Epithelial cell of esophagus (primary cell): ENCODE measurements at regions not wholly inside any gene's neighbourhood (a gene's known extent, or its start where the extent isn't known, plus 50 kb on each side); places are given as distances from the start of the nearest gene placed in this dataset.
"Not testable (repeated sequence)": the region's sequence is repeated elsewhere in the genome, so short reads cannot be mapped to it uniquely, and the experiment has no call there.

Experiments used
- DNase-seq: peaks from one replicate; pipeline ENCODE4 v3.0.0; 2010; ENCODE audit warnings: low read depth
- H3K4me3 ChIP-seq: 2 replicates; pipeline ENCODE4 v1.5.1; 2011; ENCODE audit warnings: mild to moderate bottlenecking, low read length, control low read depth
- TF ChIP-seq, protein P1 (sequence below): IDR thresholded peaks from 2 replicates; pipeline ENCODE4 v1.5.1; 2011; ENCODE audit warnings: low read depth, mild to moderate bottlenecking, low read length, control low read depth, inconsistent platforms; ENCODE audit not compliant: insufficient read depth; ENCODE audit errors: missing control alignments

DNA sequence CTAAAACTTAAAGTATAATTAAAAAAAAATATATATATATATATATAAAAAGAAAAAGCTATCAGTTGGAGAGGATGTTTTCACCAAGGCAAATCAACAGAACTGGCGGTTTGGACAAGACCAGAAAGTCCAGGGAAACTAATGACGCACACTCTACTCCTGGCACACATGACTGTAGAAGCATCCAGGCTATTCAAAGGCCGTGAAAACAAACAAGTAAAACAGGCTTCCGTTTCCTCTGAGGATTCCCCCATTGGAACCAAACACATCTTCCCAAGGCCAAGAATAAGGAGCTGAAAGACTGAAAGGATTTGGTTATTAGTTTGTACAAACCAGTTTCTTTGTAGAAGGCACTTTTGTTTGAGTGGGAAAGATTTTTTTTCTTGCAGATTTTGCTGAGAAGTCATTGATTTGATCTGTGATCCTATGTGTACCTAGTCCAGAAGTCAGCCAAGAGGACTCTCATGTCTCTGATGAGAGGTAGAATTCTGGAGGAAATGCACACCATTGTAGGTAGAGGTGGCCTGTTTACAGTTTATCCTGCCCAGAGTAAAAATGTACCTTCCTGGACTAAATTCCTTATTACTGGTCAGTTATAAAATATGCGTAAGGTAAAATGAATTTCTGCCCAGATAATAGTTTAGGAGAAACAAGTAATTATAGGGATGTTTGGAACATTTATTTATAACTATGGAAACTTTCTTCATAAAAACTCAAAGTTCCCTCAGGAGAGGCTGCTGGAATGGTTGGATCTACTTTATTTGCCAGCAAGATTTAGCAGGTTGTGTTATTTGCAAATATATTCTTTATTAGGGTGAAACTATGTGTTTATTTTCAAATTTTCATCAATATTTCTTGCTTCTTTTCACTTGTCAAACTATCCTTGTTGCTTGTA, 66.5 kb downstream of the DMP1 start:
- TF ChIP-seq, protein P1, sequence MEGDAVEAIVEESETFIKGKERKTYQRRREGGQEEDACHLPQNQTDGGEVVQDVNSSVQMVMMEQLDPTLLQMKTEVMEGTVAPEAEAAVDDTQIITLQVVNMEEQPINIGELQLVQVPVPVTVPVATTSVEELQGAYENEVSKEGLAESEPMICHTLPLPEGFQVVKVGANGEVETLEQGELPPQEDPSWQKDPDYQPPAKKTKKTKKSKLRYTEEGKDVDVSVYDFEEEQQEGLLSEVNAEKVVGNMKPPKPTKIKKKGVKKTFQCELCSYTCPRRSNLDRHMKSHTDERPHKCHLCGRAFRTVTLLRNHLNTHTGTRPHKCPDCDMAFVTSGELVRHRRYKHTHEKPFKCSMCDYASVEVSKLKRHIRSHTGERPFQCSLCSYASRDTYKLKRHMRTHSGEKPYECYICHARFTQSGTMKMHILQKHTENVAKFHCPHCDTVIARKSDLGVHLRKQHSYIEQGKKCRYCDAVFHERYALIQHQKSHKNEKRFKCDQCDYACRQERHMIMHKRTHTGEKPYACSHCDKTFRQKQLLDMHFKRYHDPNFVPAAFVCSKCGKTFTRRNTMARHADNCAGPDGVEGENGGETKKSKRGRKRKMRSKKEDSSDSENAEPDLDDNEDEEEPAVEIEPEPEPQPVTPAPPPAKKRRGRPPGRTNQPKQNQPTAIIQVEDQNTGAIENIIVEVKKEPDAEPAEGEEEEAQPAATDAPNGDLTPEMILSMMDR: no peak
- DNase-seq: peak; percentile 70
- H3K4me3 ChIP-seq: no peak overlapping the region

DNA sequence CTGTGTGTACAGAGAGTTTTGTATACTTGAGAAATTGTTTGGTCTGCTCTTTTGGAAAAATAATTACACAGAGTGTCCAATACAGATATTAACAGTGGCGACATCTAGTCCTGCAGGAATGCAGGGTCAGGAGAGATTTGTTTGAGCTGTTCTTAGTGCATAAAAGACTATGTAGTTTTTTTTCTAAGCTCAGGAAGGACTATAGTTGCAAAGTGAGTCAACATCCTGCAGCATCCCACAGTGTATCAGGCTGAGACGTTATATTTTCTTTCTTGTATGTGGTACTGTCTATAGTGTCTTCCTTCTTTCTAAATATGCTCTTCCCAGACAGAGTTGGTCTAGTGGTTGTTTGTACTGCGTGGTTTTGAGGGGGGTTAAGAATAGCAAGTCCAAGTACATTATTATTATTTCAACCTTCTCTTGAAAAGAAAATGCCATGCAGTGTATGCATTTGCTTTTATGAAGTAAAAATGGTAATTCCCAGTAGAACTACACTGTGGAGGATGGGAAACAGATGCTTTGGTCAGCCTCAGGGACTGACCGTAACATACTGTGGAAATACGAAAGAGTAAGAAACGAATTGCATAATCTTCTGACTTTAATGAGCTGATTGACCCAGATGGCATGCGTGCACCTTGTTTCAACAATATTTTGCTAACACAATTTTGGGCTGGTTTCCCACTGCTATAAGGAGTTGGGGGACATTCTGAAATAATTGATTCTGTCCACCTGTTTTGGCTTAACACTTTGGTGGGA, 67.4 kb downstream of the DMP1 start:
- DNase-seq: peak; percentile 4
- TF ChIP-seq, protein P1: no peak
- no peak overlapping the region for H3K4me3 ChIP-seq

DNA sequence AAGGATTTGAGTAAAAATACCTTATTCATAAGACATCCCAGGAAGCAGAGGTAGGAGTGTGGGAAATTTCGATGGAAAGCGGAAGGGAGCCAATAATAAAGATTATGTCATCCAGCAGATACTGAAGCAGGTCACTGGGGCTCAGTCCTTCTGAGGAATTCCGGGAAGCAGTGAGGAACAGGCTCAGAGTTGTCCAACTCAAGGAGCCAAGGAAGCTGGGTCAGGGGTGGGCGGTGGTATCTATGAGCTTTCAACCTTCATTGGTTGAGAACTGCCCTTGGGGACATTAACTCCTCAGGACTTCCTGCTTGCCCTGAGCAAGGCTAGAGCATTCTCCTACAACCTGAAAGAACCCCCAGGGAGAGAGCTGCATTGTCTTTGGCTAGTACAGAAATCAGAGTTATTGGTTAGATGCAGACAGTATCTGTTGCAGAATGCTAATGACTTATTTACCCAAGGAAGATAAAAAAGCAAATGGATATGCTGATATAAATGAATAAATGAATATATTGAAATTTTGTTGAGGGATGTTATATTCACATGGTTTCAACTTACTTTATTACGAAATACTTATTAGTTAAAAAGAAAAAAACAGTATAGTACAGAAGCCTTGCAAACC, 68.2 kb downstream of the DMP1 start:
- no peak overlapping the region for H3K4me3 ChIP-seq
- TF ChIP-seq, protein P1: no peak
- no peak for DNase-seq

DNA sequence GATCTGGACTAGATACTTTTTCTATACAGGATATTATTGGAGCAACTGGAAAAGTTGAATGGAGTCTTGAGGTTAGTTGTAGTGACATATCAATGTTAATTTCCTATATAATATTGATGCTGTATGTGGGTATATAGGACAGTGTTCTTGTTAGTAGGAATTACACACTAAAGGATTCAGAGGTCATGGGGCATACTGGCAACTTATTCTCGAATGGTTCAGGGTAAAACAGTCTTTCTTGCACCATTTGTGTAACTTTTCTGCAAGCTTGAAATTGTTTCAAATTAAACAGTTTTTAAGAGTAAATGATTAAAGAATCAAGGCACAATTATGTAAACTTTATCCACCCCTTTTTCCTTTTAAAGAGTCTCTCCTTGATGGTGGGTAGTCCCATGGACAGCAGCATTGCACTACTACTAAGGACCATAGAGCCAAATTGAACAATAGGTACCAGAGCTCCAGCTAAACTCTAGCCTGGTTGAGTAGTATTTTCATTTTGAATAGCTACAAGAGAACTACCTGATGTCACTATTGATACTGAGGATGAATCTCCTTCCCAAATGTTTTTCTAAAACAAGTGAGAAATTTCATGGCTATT, 70.1 kb downstream of the DMP1 start:
- no peak for DNase-seq
- no peak overlapping the region for H3K4me3 ChIP-seq
- TF ChIP-seq, protein P1: no peak

DNA sequence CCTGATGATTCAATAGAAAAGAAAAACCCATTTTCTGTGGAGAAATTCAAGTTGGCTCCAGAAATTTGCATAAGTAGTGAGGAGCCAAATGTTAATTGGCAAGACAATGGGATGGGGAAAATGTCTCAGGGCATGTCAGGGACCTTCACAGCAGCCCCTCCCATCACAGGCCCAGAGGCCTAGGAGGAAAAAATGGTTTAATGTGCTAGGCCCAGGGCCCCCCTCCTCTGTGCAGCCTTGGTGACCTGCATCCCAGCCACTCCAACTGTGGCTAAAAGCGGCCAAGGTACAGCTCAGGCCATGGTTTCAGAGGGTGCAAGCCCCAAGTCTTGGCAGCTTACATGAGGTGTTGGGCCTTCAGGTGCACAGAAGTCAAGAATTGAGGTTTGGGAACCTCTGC, 74.1 kb upstream of the IBSP start:
- not testable (repeated sequence) for DNase-seq, H3K4me3 ChIP-seq

DNA sequence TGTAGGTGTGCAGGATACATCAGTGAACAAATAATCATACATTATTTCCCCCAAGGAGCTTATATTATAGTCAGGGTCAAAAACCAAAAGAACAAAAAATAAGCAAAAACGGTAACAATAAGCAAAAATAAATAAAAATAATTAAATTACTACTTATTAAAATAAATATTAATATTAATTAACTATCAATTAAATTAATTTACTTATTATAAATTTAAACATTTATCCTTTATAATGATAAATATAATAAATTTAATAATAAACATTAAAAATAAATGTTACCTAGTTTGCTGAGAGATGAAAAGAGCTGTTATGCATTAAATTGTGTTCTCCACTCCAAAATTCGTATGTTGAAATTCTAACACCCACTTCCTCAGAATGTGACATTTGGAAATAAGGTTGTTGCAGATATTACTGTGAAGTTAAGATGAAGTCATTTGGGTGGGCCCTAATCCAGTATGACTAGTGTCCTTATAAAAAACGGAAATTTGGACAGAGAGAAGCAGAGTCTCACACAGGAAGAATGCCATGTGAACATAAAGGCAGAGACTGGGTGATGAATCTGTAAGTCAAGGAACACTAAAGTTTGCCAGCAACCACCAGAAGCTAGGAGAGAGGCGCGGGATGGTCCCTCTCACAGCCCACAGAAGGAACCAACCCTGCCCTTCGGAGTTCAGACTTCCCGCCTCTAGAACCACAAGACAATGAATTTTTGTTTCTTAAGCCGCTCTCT, 67.2 kb upstream of the IBSP start:
- TF ChIP-seq, protein P1: no peak
- peak; percentile 39 for DNase-seq
- H3K4me3 ChIP-seq: no peak overlapping the region
